Dermis microvascular lymphatic vessel endothelial cell (primary cell): ENCODE measurements at regions not wholly inside any gene's neighbourhood (a gene's known extent, or its start where the extent isn't known, plus 50 kb on each side); places are given as distances from the start of the nearest gene placed in this dataset.

ENCODE experiments used
- DNase-seq, 2 donors: peaks; one replicate each; pipeline versions ENCODE4 v3.0.0 to v3.0.0-alpha.2; 2010; ENCODE audit warnings: low read depth in 2 of 2

DNA sequence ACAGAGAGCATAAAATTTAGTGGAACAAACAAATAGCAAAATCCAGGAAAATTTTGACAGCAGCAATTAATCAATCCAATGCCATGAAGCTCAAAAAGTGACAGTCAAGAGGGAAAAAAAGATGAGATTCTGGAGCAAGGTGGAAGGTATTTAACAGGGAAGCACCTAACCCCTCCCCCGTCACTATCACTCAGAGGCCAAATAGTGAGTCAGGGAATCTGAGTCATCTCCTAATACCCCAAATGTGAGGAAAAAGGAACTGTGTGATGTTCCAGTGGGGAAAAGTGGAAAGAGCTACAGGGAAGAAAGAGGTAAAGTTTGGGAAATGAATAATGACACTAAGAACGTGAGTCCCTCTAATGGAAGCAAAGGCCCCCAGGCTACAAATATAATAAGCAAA, 113.2 kb upstream of the PHF14 start:
- DNase-seq = no peak

DNA sequence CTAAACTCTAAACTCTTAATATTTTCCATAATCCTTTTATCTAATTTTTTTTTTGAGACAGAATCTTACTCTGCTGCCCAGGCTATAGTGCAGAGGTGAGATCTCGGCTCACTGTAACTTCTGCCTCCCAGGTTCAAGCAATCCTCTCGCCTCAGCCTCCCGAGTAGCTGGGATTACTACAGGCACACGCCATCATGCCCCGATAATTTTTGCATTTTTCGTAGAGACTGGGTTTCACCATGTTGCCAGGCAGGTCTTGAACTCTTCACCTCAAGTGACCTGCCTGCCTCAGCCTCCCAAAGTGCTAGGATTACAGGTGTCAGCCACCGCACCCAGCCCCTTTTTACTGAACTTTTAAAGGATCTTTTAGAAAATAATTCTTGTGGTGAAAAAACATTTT, 110.2 kb upstream of the PHF14 start:
- no peak for DNase-seq

DNA sequence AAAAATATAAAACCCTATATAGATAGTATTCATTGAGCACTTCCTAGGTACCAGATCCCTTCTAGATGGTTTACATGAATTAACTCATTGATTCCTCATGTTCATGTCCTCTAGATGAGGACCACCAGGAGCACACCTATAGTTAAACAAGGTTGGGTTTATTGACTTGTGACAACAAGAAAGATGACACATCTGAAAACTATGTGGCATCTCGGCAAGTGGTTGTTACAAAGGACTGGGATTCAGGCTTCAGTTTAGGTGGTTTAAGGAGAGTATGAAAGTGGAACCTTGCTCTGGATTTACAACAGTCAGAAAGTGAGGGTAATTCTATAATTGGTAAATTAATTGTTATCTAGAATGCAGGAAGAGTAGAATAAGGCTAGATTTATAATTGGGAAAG, 99.0 kb upstream of the PHF14 start:
- no peak for DNase-seq

DNA sequence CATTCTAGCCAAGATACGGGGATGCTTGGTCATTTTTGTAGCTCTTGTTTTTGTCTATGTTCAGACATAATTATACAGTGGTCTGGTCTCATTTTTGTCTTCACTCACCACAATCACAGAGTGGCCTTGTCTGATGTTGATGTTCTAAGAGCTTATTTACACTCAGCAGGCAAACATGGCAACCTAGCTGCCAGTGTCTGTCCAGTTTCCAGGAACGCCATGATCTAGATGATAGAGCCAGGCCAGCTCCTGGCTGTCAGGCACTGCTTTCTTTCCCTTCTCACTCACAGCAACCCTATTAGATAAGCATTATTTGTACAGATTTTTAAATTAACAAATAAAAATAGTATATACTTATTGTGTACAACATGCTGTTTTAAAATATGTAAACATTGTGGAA, 98.6 kb upstream of the PHF14 start:
- DNase-seq = no peak

DNA sequence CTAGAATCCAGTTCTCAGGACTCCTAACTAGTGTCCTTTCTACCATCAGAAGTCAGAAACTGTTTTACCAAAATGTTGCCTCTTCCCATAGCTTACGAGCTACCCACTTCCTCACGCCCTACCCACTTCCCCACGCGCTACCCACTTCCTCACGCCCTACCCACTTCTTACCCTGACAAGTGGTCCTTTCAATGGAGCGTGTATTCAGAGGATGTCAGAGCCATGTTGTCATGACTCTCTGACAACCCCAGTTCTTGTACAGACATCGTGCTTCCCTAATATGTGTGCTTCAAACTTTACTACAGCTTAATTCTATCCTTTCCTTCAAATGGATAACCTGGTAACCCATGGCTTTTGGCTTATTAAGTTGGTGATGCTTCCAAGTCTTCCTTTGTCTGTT, 84.8 kb upstream of the PHF14 start:
- DNase-seq = no peak

DNA sequence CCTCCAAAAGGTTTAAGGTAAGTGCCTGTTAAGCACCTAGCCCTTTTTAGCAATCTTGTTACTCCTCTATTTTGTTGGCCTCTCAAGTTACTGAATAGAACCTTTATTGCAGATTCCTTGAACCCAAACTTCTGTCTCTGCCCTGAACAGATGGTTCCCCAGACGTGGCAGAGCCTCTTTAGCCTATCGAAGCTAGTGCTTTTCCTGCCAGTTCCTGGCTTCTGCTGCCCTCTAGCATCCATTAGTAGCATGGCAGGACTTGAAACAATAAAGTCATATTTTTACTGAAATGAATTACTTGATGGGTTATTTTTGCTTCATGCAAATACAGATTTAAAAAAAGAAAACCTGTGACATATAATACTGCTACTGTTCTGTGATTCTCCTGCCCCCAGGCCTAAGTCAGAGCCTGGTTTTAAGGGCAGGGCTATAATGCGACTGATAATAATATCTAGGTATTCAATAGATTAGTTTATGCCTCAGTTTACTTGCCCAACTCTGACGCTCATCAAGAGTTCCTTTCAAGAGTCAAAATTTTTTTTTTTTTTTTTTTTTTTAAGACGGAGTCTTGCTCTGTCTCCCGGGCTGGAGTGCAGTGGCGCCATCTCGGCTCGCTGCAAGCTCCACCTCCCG, 84.3 kb upstream of the PHF14 start:
- peak; percentile 21 to 59 for DNase-seq

DNA sequence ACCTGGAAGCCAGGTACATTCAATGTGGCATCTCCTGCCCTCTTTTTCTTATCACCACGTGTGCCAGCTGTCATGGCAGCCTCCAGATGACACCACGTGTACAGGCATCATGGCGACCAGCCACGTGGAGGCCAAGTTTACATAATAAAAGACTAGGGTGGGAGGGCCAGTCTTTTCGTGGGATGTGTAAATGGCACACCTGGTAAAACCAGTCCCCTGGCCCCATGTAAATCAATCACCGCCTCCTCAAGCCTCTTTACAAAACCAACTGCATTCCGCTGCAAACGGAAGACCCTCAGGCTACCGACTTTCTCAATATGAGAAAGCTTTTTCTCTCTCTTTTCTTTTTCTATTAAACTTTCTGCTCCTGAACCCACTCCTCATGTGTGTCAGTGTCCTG, 65.1 kb upstream of the PHF14 start:
- DNase-seq = no peak

DNA sequence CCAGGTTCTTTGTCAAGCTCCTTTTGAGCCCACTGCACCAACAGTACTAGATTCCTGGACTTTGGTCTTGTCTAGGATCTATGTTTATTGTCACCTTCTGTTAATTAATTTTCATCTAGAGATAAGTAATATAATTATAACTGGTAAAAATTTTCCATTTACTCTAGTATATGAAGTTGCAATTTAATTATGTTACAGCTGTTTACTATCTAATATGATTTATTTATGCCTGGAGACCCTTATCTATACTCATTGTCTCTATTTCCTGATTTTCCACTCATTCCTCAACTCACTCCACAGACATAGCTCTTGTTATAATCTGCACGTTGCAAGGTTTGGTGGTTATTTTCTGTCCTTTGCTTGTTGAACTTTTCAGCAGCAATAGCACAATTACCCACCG, 63.2 kb upstream of the PHF14 start:
- DNase-seq = no peak

DNA sequence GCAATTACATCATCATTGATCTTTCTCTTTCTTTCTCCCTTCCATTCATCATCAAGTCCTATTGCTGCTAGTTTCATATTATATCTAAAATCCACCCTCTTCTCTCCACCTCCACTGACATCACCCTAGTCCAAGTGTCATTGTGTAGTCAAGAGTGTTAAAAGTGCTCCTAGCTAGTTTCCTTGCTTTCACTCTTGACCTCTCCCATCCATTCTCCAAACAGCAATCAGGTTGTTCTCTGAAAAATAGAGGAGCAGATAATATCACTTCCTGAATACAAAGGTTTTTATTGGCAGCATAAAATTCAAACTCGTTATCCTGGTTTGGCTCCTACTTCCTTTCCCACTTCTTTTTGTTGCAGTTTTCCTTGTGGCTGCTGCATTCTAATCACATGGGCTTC, 61.6 kb upstream of the PHF14 start:
- DNase-seq = no peak

DNA sequence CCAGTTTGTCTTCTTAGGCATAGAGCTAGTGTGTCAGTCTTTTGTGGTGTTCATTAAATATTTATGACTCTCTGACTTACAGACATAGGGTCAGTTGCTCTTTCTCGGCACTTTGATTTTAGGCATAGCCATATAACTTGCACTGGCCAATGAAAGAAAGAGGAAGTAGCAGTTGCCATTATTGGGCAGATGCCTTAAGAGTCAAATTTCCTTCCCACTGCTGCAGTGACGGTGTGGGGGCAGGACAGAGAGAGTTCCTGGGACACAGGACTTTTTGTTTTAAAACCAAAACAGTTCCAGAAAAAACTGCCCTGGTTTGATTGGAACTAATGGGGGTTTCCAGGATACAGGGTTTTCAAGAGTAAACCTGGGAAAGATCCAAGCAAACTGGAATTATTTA, 60.2 kb upstream of the PHF14 start:
- DNase-seq = no peak

DNA sequence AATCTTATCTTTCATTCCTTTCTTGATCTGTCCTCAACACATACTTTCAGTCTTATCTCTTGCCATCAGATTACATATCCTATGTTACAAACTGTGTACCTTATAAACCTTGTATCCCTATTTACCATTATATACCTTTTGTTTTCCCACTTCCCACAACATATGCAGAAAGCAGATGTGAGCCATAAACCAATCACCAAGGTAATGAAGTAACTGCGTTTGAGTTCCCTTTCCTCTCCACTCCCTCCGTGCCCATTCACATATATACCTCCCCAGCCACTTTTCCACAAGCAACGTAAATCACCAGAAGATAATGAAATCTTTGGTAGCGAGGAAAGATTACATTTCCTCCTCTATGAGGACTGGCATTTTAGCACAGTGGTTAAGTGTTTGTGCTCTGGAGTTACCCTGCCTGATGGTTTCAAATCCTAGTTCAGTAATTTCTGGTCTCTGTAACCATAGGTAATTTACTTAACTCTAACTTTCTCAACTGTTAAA, 55.5 kb upstream of the PHF14 start:
- DNase-seq = no peak

DNA sequence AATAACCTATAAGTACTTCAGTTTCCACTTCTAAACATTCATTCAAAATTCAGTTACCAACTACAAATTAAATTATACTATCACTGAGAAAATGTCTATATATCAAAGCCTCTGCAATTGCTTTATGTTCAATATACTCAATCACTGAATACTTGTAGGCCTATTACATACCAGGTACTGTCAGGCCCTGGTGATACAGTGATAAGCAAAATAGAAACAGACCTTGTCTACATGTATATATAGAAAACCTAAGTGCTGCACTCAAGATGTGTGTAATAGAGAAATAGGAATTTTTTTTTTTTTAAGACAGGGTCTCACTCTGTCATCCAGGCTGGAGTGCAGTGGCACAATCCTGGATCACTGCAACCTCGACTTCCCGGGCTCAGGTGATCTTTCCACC, 53.7 kb upstream of the PHF14 start:
- no peak for DNase-seq
